Cardiac fibroblast (primary cell): ENCODE measurements at regions not wholly inside any gene's neighbourhood (a gene's known extent, or its start where the extent isn't known, plus 50 kb on each side); places are given as distances from the start of the nearest gene placed in this dataset.

ENCODE experiments used
- DNase-seq, 2 donors: peaks; one replicate each; pipeline versions ENCODE4 v3.0.0 to v3.0.0-alpha.2; 2010; ENCODE audit warnings: low read depth in 2 of 2
- H3K4me3 ChIP-seq, 2 donors: replicated peaks in 1 of 2; 1 replicate in 1 of 2; 2 replicates in 1 of 2; pipeline ENCODE4 v1.5.1; 2011; ENCODE audit warnings: low read depth in 2 of 2, low read length in 2 of 2, mild to moderate bottlenecking in 2 of 2, moderate library complexity in 1 of 2
- TF ChIP-seq, protein P1 (sequence below): IDR thresholded peaks from one replicate; pipeline ENCODE4 v1.5.1; 2011; ENCODE audit warnings: low read depth, mild to moderate bottlenecking, low read length, inconsistent platforms

DNA sequence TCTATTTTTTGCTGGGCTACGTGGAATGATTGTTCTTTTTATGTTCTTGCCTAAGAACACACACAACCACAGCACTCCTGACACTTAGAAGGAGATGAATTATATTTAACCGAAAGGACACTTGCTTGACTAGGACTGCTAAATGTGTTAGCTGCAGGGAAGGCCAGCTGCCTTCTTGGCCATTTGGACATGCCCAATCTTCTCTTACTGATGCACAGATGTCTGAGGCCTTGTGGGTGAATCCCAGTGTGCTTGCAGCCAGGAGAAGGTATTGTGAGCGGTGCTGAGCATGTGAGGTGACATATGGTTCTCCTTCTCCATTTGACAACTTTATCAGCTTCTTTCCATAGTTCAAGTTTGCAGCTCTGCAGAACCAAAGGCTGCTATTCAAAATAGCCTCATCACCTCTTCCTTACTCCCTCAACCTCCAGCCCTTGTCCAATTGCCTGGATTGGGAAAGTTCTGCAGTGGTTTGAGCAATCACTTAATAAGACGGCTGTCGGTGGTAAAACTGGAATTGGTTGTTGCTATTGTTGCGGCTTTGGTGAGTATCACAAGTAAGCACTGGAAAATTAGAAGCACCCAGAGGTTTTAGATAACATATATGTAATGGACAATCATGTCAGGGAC is 1113.3 kb downstream of the TSN start:
- no peak overlapping the region for H3K4me3 ChIP-seq
- TF ChIP-seq, protein P1, sequence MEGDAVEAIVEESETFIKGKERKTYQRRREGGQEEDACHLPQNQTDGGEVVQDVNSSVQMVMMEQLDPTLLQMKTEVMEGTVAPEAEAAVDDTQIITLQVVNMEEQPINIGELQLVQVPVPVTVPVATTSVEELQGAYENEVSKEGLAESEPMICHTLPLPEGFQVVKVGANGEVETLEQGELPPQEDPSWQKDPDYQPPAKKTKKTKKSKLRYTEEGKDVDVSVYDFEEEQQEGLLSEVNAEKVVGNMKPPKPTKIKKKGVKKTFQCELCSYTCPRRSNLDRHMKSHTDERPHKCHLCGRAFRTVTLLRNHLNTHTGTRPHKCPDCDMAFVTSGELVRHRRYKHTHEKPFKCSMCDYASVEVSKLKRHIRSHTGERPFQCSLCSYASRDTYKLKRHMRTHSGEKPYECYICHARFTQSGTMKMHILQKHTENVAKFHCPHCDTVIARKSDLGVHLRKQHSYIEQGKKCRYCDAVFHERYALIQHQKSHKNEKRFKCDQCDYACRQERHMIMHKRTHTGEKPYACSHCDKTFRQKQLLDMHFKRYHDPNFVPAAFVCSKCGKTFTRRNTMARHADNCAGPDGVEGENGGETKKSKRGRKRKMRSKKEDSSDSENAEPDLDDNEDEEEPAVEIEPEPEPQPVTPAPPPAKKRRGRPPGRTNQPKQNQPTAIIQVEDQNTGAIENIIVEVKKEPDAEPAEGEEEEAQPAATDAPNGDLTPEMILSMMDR: no peak
- DNase-seq: peak in 1 of 2 donors; percentile 35

- DNase-seq: no peak
- H3K4me3 ChIP-seq: no peak overlapping the region
- TF ChIP-seq, protein P1: no peak
These were observed 1118.5 kb downstream of the TSN start for GRCh38 chr2:122873951-122874350.

DNA sequence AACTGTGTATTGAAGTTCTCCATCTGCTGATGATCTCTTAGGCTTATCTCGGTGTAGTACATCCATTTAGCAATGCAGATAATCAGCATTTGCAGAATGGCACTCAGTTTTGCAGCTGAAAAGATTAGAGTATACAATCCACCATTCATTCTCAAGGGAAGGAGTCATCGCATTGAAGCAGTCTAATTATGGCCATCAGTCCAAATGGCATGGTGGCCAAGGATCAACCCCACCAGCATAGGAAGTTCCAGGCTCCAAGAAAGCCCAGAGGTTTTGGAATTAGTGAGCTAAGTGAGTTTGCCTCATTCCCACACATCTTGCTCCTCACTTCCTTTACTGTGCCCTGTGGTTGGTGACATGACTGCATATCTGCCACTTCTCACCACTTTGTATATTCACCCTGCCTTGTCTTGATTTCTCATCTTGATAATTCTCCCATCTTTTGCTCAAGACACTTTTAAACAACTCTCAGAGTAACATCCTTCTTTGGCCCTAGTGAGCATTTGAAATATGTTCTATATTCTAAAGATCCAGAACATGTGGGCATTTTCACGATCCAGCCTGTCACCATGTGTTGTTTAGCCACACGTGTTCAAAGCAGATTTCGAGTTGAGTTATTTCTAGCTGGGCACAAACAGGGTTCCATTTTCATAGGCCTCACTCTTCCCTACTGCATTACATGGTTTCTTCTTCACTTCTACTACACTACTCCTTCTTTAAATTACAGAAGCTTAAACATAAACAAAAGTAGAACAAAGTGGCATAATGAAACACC is 1119.8 kb downstream of the TSN start:
- H3K4me3 ChIP-seq: no peak overlapping the region
- TF ChIP-seq, protein P1: no peak
- no peak for DNase-seq

GRCh38 chr2:122883849-122884248 is 1128.4 kb downstream of the TSN start:
- TF ChIP-seq, protein P1: no peak

DNA sequence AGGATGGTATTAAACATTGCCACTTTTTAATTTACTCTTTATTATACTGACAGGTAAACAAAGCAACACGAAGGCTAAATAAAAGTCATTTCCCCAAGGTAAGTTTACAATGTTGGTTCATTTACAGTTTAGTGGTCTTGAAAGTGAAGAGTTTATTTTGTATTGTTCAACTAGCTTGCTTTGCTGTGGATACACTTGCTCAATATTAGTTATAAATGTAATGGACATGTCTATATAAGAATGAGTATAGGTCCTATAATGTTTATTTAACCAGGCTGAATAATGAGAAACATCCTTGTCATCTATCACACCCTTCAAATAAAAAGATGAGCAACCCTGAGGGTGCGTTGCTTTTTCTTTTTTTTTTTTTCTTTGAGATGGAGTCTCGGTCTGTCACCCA is 1129.4 kb downstream of the TSN start:
- no peak overlapping the region for H3K4me3 ChIP-seq
- DNase-seq: no peak
- TF ChIP-seq, protein P1: no peak

More at GRCh38 chr2:122883849-122884248, 1128.4 kb downstream of the TSN start:
- no peak overlapping the region for H3K4me3 ChIP-seq
- DNase-seq: no peak

DNA sequence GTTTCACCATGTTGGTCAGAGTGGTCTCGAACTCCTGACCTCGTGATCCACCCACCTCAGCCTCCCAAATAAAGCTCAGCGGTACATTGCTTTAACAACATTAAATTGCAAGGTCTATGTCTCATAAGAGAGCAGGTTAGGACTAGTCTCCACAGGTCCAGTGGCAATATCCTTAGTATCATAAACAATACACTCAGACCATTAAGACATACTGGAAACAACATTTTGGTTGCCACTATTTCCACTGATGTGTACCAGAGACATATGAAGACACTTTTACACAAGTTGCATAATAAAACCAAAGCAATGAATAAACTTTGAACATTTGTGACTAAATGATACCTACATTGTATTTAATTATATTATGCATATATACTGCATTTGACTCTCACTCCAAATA is 1130.0 kb downstream of the TSN start:
- no peak overlapping the region for H3K4me3 ChIP-seq
- TF ChIP-seq, protein P1: no peak

More for the DNA sequence above, 1130.0 kb downstream of the TSN start:
- no peak for DNase-seq
